ENCODE measurements at regions not wholly inside any gene's neighbourhood (a gene's known extent, or its start where the extent isn't known, plus 50 kb on each side); places are given as distances from the start of the nearest gene placed in this dataset.

DNA sequence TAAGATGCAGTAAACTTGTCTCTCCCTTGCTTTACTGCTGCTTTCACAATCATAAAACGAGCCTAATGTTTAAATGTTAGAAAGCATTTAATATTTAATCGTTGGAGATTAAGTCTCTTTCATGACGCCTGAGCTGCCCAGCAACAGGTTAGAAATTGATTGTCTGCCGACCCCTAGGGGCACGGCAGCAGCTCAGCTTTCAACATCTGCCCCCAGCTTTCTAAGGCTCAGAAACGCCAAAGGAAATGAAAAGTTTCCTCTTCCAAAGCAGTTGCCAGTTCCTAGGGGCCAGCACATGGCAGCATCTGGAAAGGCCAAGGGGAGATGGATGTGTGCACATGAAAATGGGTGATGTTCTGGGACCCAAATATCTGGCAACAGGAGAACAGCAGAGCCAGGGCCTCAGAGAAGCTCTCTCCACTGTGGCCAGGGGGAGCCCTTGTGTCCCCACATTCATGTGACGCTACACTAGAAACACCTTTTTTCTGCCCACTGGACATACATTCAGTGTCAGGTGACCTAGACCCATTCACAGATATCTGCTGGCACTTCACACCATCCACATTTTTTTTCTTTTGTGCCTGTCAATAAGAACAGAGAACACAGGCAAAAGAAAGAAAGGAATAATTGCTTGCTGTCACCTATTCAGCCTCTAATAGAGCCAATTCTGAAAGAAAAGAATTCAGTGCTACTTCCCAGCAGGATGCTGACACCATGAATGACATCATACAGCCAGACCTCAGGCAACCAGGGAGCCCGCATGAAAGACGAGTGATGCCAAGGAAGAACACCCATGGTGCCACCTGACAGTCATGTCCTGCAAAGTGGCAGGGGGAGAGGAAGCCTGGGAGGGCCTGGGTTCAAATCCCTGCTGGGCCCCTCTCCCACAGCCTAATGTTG lies 205.0 kb upstream of the TAS2R1 start:
- no peak overlapping the region for H4K8ac ChIP-seq (replicated peaks; ENCODE audit: insufficient read length, low read depth, low read length)
- Mint-ChIP-seq H3K4me1 (peaks cover 41 to 51% of the 10 kb centered on the region in 2 experiments), H3K9me3 (no peaks in the 10 kb centered on the region), H3K36me3 (ENCODE audit: insufficient read depth in 1 of 3, low read depth in 3 of 3) (no peaks in the 10 kb centered on the region), H3K4me3 (no peak overlapping the region), H3K27ac (peak overlapping the region in 1 of 3 experiments; percentile 82; a peak in 2 of 7 replicates), H3K27me3 (ENCODE audit: low read depth) (no peaks in the 10 kb centered on the region; the same call in 1 of the 2 replicates)
- H2AFZ ChIP-seq (ENCODE audit: low read length): no peak overlapping the region
- no peak overlapping the region for H3K18ac ChIP-seq (ENCODE audit: insufficient read length, low read depth, low read length)
- no peak overlapping the region for H2BK20ac ChIP-seq (ENCODE audit: low read depth, low read length, poor library complexity, severe bottlenecking)
- no peak overlapping the region for H2AK5ac ChIP-seq (ENCODE audit: insufficient read length, low read length)
- no peak overlapping the region for H3K4ac ChIP-seq (ENCODE audit: low read depth, low read length)
- no peak overlapping the region for H3K56ac ChIP-seq (ENCODE audit: insufficient read length, low read depth, low read length)
- no peaks in the 10 kb centered on the region for H3K9me3 ChIP-seq (ENCODE audit: control insufficient read depth, low read depth, low read length)
- peak; percentile 42 for DNase-seq
- TF ChIP-seq, protein P1, sequence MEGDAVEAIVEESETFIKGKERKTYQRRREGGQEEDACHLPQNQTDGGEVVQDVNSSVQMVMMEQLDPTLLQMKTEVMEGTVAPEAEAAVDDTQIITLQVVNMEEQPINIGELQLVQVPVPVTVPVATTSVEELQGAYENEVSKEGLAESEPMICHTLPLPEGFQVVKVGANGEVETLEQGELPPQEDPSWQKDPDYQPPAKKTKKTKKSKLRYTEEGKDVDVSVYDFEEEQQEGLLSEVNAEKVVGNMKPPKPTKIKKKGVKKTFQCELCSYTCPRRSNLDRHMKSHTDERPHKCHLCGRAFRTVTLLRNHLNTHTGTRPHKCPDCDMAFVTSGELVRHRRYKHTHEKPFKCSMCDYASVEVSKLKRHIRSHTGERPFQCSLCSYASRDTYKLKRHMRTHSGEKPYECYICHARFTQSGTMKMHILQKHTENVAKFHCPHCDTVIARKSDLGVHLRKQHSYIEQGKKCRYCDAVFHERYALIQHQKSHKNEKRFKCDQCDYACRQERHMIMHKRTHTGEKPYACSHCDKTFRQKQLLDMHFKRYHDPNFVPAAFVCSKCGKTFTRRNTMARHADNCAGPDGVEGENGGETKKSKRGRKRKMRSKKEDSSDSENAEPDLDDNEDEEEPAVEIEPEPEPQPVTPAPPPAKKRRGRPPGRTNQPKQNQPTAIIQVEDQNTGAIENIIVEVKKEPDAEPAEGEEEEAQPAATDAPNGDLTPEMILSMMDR (conservative IDR thresholded peaks at IDR 0.05): peak; percentile 53; the same call in 2 of the 3 replicates
- H2BK12ac ChIP-seq (ENCODE audit: insufficient read length, low read depth, low read length): no peak overlapping the region
- H4K91ac ChIP-seq (ENCODE audit: insufficient read length, low read depth, low read length): no peak overlapping the region
- H3T11ph ChIP-seq (ENCODE audit: low read length): no peak overlapping the region
- no peak overlapping the region for H2BK120ac ChIP-seq (ENCODE audit: low read depth, low read length, poor library complexity, severe bottlenecking)
- H4K5ac ChIP-seq (ENCODE audit: insufficient read length, low read depth, low read length): no peak overlapping the region
- peaks cover 11% of the 10 kb centered on the region; the same call in 1 of the 2 replicates for H3K4me1 ChIP-seq (ENCODE audit: insufficient read depth, low read length)
- no peaks in the 10 kb centered on the region for H3K27me3 ChIP-seq (ENCODE audit: insufficient read depth, low read length)
- H3K4me2 ChIP-seq (ENCODE audit: insufficient read depth, insufficient read length, low read length): no peak overlapping the region
- no CpG with 5 or more reads among the region's 9 CpGs for WGBS (ENCODE audit: extremely low coverage, insufficient read length, low lambda C conversion rate)
- H3K27ac ChIP-seq (ENCODE audit: insufficient read length, low read depth, low read length): no peak overlapping the region
- H3K23ac ChIP-seq (ENCODE audit: insufficient read length, low read depth, low read length): no peak overlapping the region
- no peaks in the 10 kb centered on the region for H3K79me1 ChIP-seq (ENCODE audit: insufficient read depth, low read depth, low read length, poor library complexity, severe bottlenecking)
- H2BK15ac ChIP-seq (ENCODE audit: low read depth, low read length): no peak overlapping the region
- no peaks in the 10 kb centered on the region for H4K20me1 ChIP-seq (ENCODE audit: control insufficient read depth, insufficient read depth, insufficient read length)
- no peaks in the 10 kb centered on the region for H3K79me2 ChIP-seq (ENCODE audit: insufficient read depth, low read length)
- no peaks in the 10 kb centered on the region for H3K23me2 ChIP-seq (ENCODE audit: insufficient read length, low read depth, low read length, poor library complexity, severe bottlenecking)
- H3K9ac ChIP-seq (ENCODE audit: extremely low read depth, insufficient read length, low read length): no peak overlapping the region
- no peak overlapping the region for H2BK5ac ChIP-seq (ENCODE audit: insufficient read length, low read length)
- H3K14ac ChIP-seq (ENCODE audit: insufficient read depth, low read length): no peak overlapping the region
